Stimulated activated CD8-positive, alpha-beta memory T cell treated with anti-CD3 and anti-CD28 coated beads, Interleukin-4, amount 100 ng/mL, for 1 hour (primary cell): ENCODE measurements at regions not wholly inside any gene's neighbourhood (a gene's known extent, or its start where the extent isn't known, plus 50 kb on each side); places are given as distances from the start of the nearest gene placed in this dataset.
A peak's percentile ranks its signal among the peaks of the same experiment; 100 is the strongest.
"Not testable (repeated sequence)": the region's sequence is repeated elsewhere in the genome, so short reads cannot be mapped to it uniquely, and the experiment has no call there.

Experiments used
- DNase-seq, 2 donors: peaks; one replicate each; pipeline ENCODE4 v3.0.0-alpha.2; 2020; ENCODE audit warnings: low read depth in 2 of 2, low spot score in 1 of 2

GRCh38 chr6:130494729-130495128 lies 128.9 kb downstream of the TMEM200A start:
- no peak for DNase-seq

GRCh38 chr6:130500693-130501092 lies 134.9 kb downstream of the TMEM200A start:
- DNase-seq = no peak

GRCh38 chr6:130503146-130503545 lies 137.3 kb downstream of the TMEM200A start:
- DNase-seq = no peak

GRCh38 chr6:130505808-130506598 lies 140.2 kb downstream of the TMEM200A start:
- DNase-seq = no peak

GRCh38 chr6:130507005-130507665 lies 141.3 kb downstream of the TMEM200A start:
- not testable (repeated sequence) for DNase-seq

- DNase-seq = no peak
Observed at GRCh38 chr6:130507666-130508028, 141.8 kb downstream of the TMEM200A start.

GRCh38 chr6:130513770-130514169 lies 148.0 kb downstream of the TMEM200A start:
- peak in 1 of 2 donors; percentile 6 for DNase-seq

GRCh38 chr6:130514712-130515111 lies 148.9 kb downstream of the TMEM200A start:
- DNase-seq = no peak

GRCh38 chr6:130515306-130515705 lies 149.5 kb downstream of the TMEM200A start:
- no peak for DNase-seq

GRCh38 chr6:130516604-130517003 lies 150.8 kb downstream of the TMEM200A start:
- no peak for DNase-seq

- no peak for DNase-seq
Observed at GRCh38 chr6:130517444-130517931, 151.7 kb downstream of the TMEM200A start.

- DNase-seq = no peak
Observed at GRCh38 chr6:130518588-130518987, 152.8 kb downstream of the TMEM200A start.

GRCh38 chr6:130520221-130520620 lies 154.4 kb downstream of the TMEM200A start:
- DNase-seq = no peak

- no peak for DNase-seq
Observed at GRCh38 chr6:130520801-130521200, 155.0 kb downstream of the TMEM200A start.

GRCh38 chr6:130524552-130524951 lies 158.7 kb downstream of the TMEM200A start:
- no peak for DNase-seq

- DNase-seq = no peak
Observed at GRCh38 chr6:130525408-130525807, 159.6 kb downstream of the TMEM200A start.

- no peak for DNase-seq
Observed at GRCh38 chr6:130526466-130526865, 160.6 kb downstream of the TMEM200A start.

- DNase-seq = no peak
Observed at GRCh38 chr6:130527173-130527572, 161.4 kb downstream of the TMEM200A start.

- no peak for DNase-seq
Observed at GRCh38 chr6:130529569-130530149, 163.8 kb downstream of the TMEM200A start.

- DNase-seq = no peak
Observed at GRCh38 chr6:130534627-130535026, 168.8 kb downstream of the TMEM200A start.

GRCh38 chr6:130535242-130535641 lies 169.4 kb downstream of the TMEM200A start:
- DNase-seq = no peak

GRCh38 chr6:130537447-130537846 lies 171.6 kb downstream of the TMEM200A start:
- no peak for DNase-seq
